DMS114 treated with DMSO at 0.1 percent for 48 hours (cell line): ENCODE measurements at regions not wholly inside any gene's neighbourhood (a gene's known extent, or its start where the extent isn't known, plus 50 kb on each side); places are given as distances from the start of the nearest gene placed in this dataset.

Experiments used
- DNase-seq: peaks from one replicate; lab custom pipeline; 2025; ENCODE audit not compliant: unreplicated experiment; lab: John Stamatoyannopoulos, UW

GRCh38 chr5:53211799-53212198 is 102.2 kb upstream of the MOCS2 start:
- no peak for DNase-seq

- no peak for DNase-seq
Measured at GRCh38 chr5:53219174-53219573, 109.6 kb upstream of the MOCS2 start.

- DNase-seq: no peak
Measured at GRCh38 chr5:53219610-53220009, 110.1 kb upstream of the MOCS2 start.

GRCh38 chr5:53233645-53234405 is 124.3 kb upstream of the MOCS2 start:
- no peak for DNase-seq

GRCh38 chr5:53236683-53237082 is 127.1 kb upstream of the MOCS2 start:
- DNase-seq: no peak

GRCh38 chr5:53237876-53238275 is 128.3 kb upstream of the MOCS2 start:
- DNase-seq: no peak

- no peak for DNase-seq
Measured at GRCh38 chr5:53239301-53239990, 129.9 kb upstream of the MOCS2 start.

- no peak for DNase-seq
Measured at GRCh38 chr5:53240661-53241060, 131.1 kb upstream of the MOCS2 start.

GRCh38 chr5:53241572-53241971 is 132.0 kb upstream of the MOCS2 start:
- DNase-seq: no peak

- no peak for DNase-seq
Measured at GRCh38 chr5:53243403-53243802, 133.8 kb upstream of the MOCS2 start.

GRCh38 chr5:53246042-53246836 is 136.7 kb upstream of the MOCS2 start:
- no peak for DNase-seq

- DNase-seq: no peak
Measured at GRCh38 chr5:53249529-53250200, 140.1 kb upstream of the MOCS2 start.

GRCh38 chr5:53250201-53250550 is 140.6 kb upstream of the MOCS2 start:
- no peak for DNase-seq

GRCh38 chr5:53253421-53253871 is 143.9 kb upstream of the MOCS2 start:
- no peak for DNase-seq

GRCh38 chr5:53256746-53257145 is 147.2 kb upstream of the MOCS2 start:
- DNase-seq: no peak

GRCh38 chr5:53257806-53258373 is 148.3 kb upstream of the MOCS2 start:
- DNase-seq: no peak

- no peak for DNase-seq
Measured at GRCh38 chr5:53259176-53259575, 149.6 kb upstream of the MOCS2 start.

- DNase-seq: no peak
Measured at GRCh38 chr5:53260446-53260845, 150.9 kb upstream of the MOCS2 start.

GRCh38 chr5:53261245-53261644 is 151.7 kb upstream of the MOCS2 start:
- no peak for DNase-seq

- no peak for DNase-seq
Measured at GRCh38 chr5:53262348-53262970, 152.9 kb upstream of the MOCS2 start.
